ENCODE measurements at regions not wholly inside any gene's neighbourhood (a gene's known extent, or its start where the extent isn't known, plus 50 kb on each side); places are given as distances from the start of the nearest gene placed in this dataset.

DNA sequence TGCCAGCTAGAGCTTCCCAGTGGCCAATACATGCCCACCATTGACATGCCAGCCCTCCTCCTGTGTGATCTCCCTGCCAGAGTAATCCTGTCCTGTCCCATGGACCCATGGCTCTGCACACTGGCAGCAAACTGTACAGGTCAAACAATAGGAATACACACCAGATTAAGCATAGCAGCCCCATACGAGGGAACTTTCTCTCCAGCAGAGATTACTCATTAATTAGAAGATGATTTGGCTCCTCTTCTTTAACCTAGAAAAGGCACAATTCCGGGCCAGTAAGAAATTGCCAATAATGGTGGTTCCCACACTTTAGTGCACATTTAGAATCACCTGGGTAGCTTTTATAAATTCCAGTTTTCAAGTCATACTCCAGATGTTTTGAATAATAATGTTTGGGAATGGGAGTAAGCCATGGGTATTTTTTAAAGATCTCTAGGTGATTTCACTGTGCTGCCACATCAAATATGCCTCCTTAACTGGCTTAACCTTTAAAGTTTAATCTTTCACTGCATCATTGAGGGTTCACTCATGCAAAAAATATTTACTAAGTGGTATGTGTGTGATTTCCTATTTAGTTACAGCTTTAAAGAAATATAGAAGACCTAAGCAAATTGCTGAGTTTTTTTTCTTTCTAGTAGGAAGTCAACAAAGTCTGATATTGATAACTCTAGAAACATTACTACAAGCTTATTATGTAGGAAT is 277.6 kb upstream of the NWD2 start:
- Histone ChIP-seq H3K36me3 (ENCODE audit: low read depth, missing control alignments) (no peaks in the 10 kb centered on the region), H3K27ac (no peak overlapping the region), H3K9me3 (no peaks in the 10 kb centered on the region), H3K4me3 (no peak overlapping the region), H3K4me1 (no peaks in the 10 kb centered on the region), H3K27me3 (no peaks in the 10 kb centered on the region)
- no peak for TF ChIP-seq POLR2A (IDR thresholded peaks at IDR 0.05)
- TF ChIP-seq, protein P1, sequence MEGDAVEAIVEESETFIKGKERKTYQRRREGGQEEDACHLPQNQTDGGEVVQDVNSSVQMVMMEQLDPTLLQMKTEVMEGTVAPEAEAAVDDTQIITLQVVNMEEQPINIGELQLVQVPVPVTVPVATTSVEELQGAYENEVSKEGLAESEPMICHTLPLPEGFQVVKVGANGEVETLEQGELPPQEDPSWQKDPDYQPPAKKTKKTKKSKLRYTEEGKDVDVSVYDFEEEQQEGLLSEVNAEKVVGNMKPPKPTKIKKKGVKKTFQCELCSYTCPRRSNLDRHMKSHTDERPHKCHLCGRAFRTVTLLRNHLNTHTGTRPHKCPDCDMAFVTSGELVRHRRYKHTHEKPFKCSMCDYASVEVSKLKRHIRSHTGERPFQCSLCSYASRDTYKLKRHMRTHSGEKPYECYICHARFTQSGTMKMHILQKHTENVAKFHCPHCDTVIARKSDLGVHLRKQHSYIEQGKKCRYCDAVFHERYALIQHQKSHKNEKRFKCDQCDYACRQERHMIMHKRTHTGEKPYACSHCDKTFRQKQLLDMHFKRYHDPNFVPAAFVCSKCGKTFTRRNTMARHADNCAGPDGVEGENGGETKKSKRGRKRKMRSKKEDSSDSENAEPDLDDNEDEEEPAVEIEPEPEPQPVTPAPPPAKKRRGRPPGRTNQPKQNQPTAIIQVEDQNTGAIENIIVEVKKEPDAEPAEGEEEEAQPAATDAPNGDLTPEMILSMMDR (IDR thresholded peaks at IDR 0.05), result no peak
- DNase-seq, result no peak
- WGBS, 2 donors, result 75% methylated on average over 2 of the region's 2 CpGs
- intact Hi-C loops (cut with DNase I; ENCODE audit: low total_unique reads), result no loop called here

DNA sequence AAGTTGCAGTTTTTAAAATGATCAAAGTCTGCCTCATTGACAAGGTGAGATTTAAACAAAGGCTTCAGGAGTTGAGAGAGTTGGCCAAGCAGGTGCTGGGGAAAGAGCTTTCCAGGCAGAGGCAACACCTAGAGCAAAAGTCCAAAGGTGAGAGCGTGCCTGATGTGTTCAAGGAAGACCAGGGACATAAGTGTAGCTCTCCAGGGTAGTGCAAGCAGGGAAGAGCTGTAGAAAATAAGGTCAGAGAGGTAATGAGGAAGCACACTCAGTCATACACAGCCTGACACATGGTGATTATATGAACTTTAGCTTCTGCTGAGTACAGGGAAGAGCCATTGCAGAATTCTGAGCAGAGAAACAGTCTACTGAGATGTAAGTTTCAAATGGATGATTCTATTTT is 265.0 kb upstream of the NWD2 start:
- Histone ChIP-seq H3K27me3 (no peaks in the 10 kb centered on the region), H3K27ac (no peak overlapping the region), H3K36me3 (ENCODE audit: low read depth, missing control alignments) (no peaks in the 10 kb centered on the region), H3K4me3 (no peak overlapping the region), H3K9me3 (no peaks in the 10 kb centered on the region), H3K4me1 (no peaks in the 10 kb centered on the region)
- TF ChIP-seq, protein P1 (IDR thresholded peaks at IDR 0.05), result no peak
- TF ChIP-seq POLR2A (IDR thresholded peaks at IDR 0.05), result no peak
- WGBS, 2 donors, result 81 to 93% methylated on average over 1 of the region's 1 CpG
- no peak for DNase-seq
- intact Hi-C loops (cut with DNase I; ENCODE audit: low total_unique reads), result no loop called here

DNA sequence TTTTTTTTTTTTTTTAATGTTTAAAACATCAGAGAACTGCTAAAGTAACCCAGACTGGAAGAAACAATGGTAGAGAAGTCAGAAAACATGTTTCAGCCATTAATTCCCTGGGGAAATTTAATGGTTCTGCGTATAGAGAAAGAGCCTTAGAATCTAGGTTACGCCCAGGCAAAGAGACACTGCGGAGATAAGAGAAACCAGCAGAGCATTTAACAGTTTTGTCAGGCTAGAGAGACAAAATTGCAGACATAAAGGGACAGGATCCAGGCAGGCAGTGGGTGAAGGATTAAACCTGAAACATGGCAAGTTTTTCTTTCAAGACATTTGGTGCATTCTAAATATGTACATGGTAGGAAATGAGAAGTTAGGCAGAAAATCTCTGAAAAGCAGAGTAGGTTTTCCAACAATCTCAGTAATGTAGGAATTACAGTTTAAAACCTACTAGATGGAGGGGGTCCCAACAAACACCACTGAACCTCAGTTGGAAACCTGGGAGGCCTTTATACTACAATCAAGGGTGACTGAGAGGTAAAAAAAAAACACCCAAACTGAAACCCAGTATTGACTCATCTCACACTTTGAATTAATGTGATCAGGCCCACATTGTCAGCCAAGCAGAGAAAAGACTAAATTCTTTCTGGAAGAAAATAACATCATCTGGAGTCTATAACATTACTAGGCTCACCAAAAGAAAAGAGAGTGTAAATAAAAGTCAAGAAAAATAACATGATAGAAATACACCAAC is 254.2 kb upstream of the NWD2 start:
- WGBS, 2 donors, result 86 to 87% methylated on average over 3 of the region's 3 CpGs
- intact Hi-C loops (cut with DNase I; ENCODE audit: low total_unique reads), result no loop called here
- no peaks in the 10 kb centered on the region for H3K4me1 ChIP-seq
- H3K36me3 ChIP-seq (ENCODE audit: low read depth, missing control alignments), result no peaks in the 10 kb centered on the region
- TF ChIP-seq POLR2A (IDR thresholded peaks at IDR 0.05), result no peak
- TF ChIP-seq, protein P1 (IDR thresholded peaks at IDR 0.05), result no peak
- no peak overlapping the region for H3K27ac ChIP-seq
- no peaks in the 10 kb centered on the region for H3K9me3 ChIP-seq
- no peaks in the 10 kb centered on the region for H3K27me3 ChIP-seq
- no peak for DNase-seq
- H3K4me3 ChIP-seq, result no peak overlapping the region

DNA sequence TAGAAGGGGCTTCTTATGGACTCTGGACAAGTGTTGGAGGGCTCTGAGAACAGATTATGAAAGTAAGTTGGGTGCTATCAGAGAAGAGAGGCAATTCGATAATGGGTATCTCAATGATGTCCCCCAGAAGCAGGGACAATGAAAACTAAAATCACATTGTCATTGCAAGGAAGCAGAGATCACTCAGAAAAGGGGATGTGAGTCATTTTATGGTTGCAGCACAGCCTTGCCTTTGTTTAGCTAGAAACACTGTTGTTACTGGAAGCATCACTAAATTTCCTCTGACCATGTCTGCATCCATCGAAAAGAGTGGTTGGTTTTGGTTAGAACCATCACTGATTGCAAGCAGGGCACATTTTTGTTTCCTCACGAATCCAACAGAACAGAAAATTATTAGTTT is 246.8 kb upstream of the NWD2 start:
- no peak overlapping the region for H3K27ac ChIP-seq
- WGBS, 2 donors, result 87 to 88% methylated on average over 3 of the region's 3 CpGs
- no peaks in the 10 kb centered on the region for H3K27me3 ChIP-seq
- TF ChIP-seq POLR2A (IDR thresholded peaks at IDR 0.05), result no peak
- TF ChIP-seq, protein P1 (IDR thresholded peaks at IDR 0.05), result no peak
- no peak for DNase-seq
- no peaks in the 10 kb centered on the region for H3K36me3 ChIP-seq (ENCODE audit: low read depth, missing control alignments)
- H3K4me1 ChIP-seq, result no peaks in the 10 kb centered on the region
- no peaks in the 10 kb centered on the region for H3K9me3 ChIP-seq
- intact Hi-C loops (cut with DNase I; ENCODE audit: low total_unique reads), result no loop called here
- no peak overlapping the region for H3K4me3 ChIP-seq
